ENCODE measurements at regions not wholly inside any gene's neighbourhood (a gene's known extent, or its start where the extent isn't known, plus 50 kb on each side); places are given as distances from the start of the nearest gene placed in this dataset.

DNA sequence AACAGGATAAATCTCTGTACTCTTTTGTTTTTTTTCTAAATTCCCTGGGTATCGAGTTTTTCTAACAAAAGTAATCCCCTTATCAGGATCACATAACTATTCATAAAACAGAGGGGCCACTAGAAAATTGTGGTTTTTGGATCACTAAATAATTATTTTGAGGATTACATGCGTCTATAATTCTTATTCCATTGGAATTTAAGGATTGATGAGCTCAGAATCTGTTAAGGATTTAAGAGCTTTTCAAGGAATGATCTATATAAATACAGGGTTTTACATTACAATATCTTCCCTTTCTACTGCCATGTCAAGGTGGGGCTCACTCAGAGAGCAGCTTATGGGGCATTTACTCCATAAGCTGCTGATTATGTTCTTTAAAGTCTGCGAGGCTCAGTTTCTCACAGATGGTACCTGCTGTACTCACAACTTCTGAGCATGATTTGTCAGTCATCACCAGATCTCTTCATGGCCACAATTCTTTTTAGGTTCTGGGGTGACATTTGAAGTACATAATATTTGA, 449.8 kb downstream of the PCDH17 start:
- no peaks in the 10 kb centered on the region for H3K27me3 Mint-ChIP-seq
- DNase-seq, result no peak
- ChIA-PET POLR2A (no interaction called here), CTCF (no interaction called here)
- H3K36me3 Mint-ChIP-seq, result no peaks in the 10 kb centered on the region
- H3K4me3 Mint-ChIP-seq, result no peak overlapping the region
- no peaks in the 10 kb centered on the region for H3K4me1 Mint-ChIP-seq (ENCODE audit: low read depth)
- no peak overlapping the region for H3K27ac Mint-ChIP-seq
- intact Hi-C loops (cut with micrococcal nuclease), result no loop called here
- H3K9me3 Mint-ChIP-seq, result peaks cover 2% of the 10 kb centered on the region

GRCh38 chr13:58083064-58083463, 451.5 kb downstream of the PCDH17 start:
- Mint-ChIP-seq H3K9me3 (peaks cover 2% of the 10 kb centered on the region), H3K4me1 (ENCODE audit: low read depth) (no peaks in the 10 kb centered on the region), H3K36me3 (no peaks in the 10 kb centered on the region), H3K4me3 (no peak overlapping the region), H3K27ac (no peak overlapping the region), H3K27me3 (no peaks in the 10 kb centered on the region)
- CTCF ChIA-PET, result no interaction called here
- no peak for DNase-seq
- intact Hi-C loops (cut with micrococcal nuclease), result no loop called here
- POLR2A ChIA-PET, result no interaction called here

- CTCF ChIA-PET, result no interaction called here
- no peaks in the 10 kb centered on the region for H3K27me3 Mint-ChIP-seq
- intact Hi-C loops (cut with micrococcal nuclease), result no loop called here
- no peak overlapping the region for H3K27ac Mint-ChIP-seq
- no peak for DNase-seq
- H3K36me3 Mint-ChIP-seq, result no peaks in the 10 kb centered on the region
- POLR2A ChIA-PET, result no interaction called here
- peaks cover 2% of the 10 kb centered on the region for H3K9me3 Mint-ChIP-seq
- no peaks in the 10 kb centered on the region for H3K4me1 Mint-ChIP-seq (ENCODE audit: low read depth)
- H3K4me3 Mint-ChIP-seq, result no peak overlapping the region
Observed at GRCh38 chr13:58085274-58085673, 453.7 kb downstream of the PCDH17 start.

- H3K27ac Mint-ChIP-seq, result no peak overlapping the region
- no peak for DNase-seq
- H3K36me3 Mint-ChIP-seq, result no peaks in the 10 kb centered on the region
- H3K4me1 Mint-ChIP-seq (ENCODE audit: low read depth), result no peaks in the 10 kb centered on the region
- ChIA-PET CTCF (no interaction called here), POLR2A (no interaction called here)
- no peak overlapping the region for H3K4me3 Mint-ChIP-seq
- H3K9me3 Mint-ChIP-seq, result peaks cover 4% of the 10 kb centered on the region
- intact Hi-C loops (cut with micrococcal nuclease), result no loop called here
- H3K27me3 Mint-ChIP-seq, result no peaks in the 10 kb centered on the region
Observed at GRCh38 chr13:58085819-58086218, 454.3 kb downstream of the PCDH17 start.

- CTCF ChIA-PET, result no interaction called here
- no peak overlapping the region for H3K27ac Mint-ChIP-seq
- H3K27me3 Mint-ChIP-seq, result no peaks in the 10 kb centered on the region
- peaks cover 5% of the 10 kb centered on the region for H3K9me3 Mint-ChIP-seq
- intact Hi-C loops (cut with micrococcal nuclease), result no loop called here
- DNase-seq, result no peak
- no peak overlapping the region for H3K4me3 Mint-ChIP-seq
- H3K4me1 Mint-ChIP-seq (ENCODE audit: low read depth), result no peaks in the 10 kb centered on the region
- no peaks in the 10 kb centered on the region for H3K36me3 Mint-ChIP-seq
- POLR2A ChIA-PET, result no interaction called here
Observed at GRCh38 chr13:58087566-58087965, 456.0 kb downstream of the PCDH17 start.

DNA sequence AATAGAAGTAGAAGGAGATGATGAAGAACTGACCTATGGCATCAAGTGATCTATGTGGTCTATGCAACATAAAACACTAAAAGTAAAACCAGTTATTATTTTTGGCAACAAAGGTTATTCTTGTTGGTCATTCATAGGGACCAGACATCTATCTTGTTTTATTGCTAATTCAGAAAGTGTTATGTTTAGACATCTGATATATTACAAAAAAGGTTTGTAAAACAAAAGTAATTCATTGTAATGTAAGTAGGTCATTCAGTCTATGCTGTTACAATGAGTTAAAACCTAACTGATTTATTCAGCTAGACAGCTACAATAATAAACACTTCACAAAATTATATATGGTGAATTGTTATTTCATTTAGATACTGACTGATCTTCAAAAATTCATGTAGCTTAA, 461.9 kb downstream of the PCDH17 start:
- no peaks in the 10 kb centered on the region for H3K27me3 Mint-ChIP-seq
- H3K27ac Mint-ChIP-seq, result no peak overlapping the region
- DNase-seq, result no peak
- intact Hi-C loops (cut with micrococcal nuclease), result no loop called here
- H3K4me1 Mint-ChIP-seq (ENCODE audit: low read depth), result no peaks in the 10 kb centered on the region
- H3K4me3 Mint-ChIP-seq, result no peak overlapping the region
- POLR2A ChIA-PET, result no interaction called here
- H3K36me3 Mint-ChIP-seq, result no peaks in the 10 kb centered on the region
- CTCF ChIA-PET, result no interaction called here
- H3K9me3 Mint-ChIP-seq, result peaks cover 12% of the 10 kb centered on the region

GRCh38 chr13:58097831-58098230, 466.3 kb downstream of the PCDH17 start:
- H3K4me1 Mint-ChIP-seq (ENCODE audit: low read depth), result no peaks in the 10 kb centered on the region
- H3K9me3 Mint-ChIP-seq, result peaks cover 11% of the 10 kb centered on the region
- ChIA-PET CTCF (interaction anchor here (1.2 kb wide), 1 partner anchor 297 kb away, joined by 3 read pairs; no protein-coding TSS in a partner anchor), POLR2A (no interaction called here)
- H3K27ac Mint-ChIP-seq, result no peak overlapping the region
- intact Hi-C loops (cut with micrococcal nuclease), result no loop called here
- H3K4me3 Mint-ChIP-seq, result no peak overlapping the region
- H3K36me3 Mint-ChIP-seq, result no peaks in the 10 kb centered on the region
- H3K27me3 Mint-ChIP-seq, result no peaks in the 10 kb centered on the region
- DNase-seq, result no peak

DNA sequence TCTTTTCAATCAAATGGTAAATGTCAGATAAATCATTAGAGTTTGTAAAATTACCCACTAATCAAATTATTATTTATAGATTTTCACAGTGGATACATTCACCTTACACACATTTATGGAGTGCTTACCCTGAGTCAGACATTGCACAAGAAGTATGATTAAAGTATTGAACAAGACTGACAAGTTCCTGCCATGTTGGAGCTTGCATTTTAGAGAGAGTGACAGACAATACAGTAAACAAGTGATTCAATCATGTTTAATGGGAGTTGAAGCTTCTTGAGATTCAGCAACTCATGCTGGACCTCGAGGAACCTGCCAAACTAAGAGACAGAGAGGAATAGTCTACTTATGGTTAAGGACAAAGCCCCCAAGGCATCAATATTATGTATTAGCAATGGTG, 487.8 kb downstream of the PCDH17 start:
- POLR2A ChIA-PET, result no interaction called here
- Mint-ChIP-seq H3K4me3 (no peak overlapping the region), H3K9me3 (peaks cover 4% of the 10 kb centered on the region), H3K27ac (no peak overlapping the region), H3K27me3 (no peaks in the 10 kb centered on the region), H3K4me1 (ENCODE audit: low read depth) (no peaks in the 10 kb centered on the region), H3K36me3 (no peaks in the 10 kb centered on the region)
- intact Hi-C loops (cut with micrococcal nuclease), result no loop called here
- CTCF ChIA-PET, result no interaction called here
- no peak for DNase-seq

- intact Hi-C loops (cut with micrococcal nuclease), result no loop called here
- Mint-ChIP-seq H3K4me3 (no peak overlapping the region), H3K27ac (no peak overlapping the region), H3K4me1 (ENCODE audit: low read depth) (no peaks in the 10 kb centered on the region), H3K36me3 (no peaks in the 10 kb centered on the region), H3K27me3 (no peaks in the 10 kb centered on the region), H3K9me3 (peaks cover 4% of the 10 kb centered on the region)
- DNase-seq, result no peak
- ChIA-PET CTCF (no interaction called here), POLR2A (no interaction called here)
Observed at GRCh38 chr13:58119804-58120203, 488.3 kb downstream of the PCDH17 start.

DNA sequence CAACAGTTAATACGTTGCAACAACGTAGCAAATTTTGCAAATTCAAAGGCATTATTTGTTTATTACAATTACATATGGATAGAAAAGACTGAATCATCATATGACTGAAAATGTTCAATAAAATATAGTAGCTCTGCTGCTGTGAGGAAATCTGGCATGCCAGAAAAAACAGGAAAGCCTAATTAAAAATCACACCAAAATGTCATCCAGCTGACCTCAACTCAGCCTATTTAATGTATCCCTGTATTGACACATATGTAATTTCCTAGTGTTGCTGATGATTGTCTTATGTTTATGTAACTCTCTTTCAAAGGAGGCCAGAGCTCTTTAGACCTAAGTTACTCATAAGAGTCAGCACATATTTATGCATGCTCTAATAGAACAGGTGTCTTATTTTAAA, 495.0 kb downstream of the PCDH17 start:
- Mint-ChIP-seq H3K9me3 (peaks cover 21% of the 10 kb centered on the region), H3K36me3 (no peaks in the 10 kb centered on the region), H3K27ac (no peak overlapping the region), H3K4me1 (ENCODE audit: low read depth) (no peaks in the 10 kb centered on the region), H3K4me3 (no peak overlapping the region), H3K27me3 (no peaks in the 10 kb centered on the region)
- POLR2A ChIA-PET, result no interaction called here
- intact Hi-C loops (cut with micrococcal nuclease), result no loop called here
- CTCF ChIA-PET, result no interaction called here
- DNase-seq, result no peak

- Mint-ChIP-seq H3K27ac (no peak overlapping the region), H3K27me3 (no peaks in the 10 kb centered on the region), H3K9me3 (peaks cover 27% of the 10 kb centered on the region), H3K4me1 (ENCODE audit: low read depth) (no peaks in the 10 kb centered on the region), H3K4me3 (no peak overlapping the region), H3K36me3 (no peaks in the 10 kb centered on the region)
- ChIA-PET POLR2A (no interaction called here), CTCF (no interaction called here)
- intact Hi-C loops (cut with micrococcal nuclease), result no loop called here
- DNase-seq, result no peak
Observed at GRCh38 chr13:58134012-58134411, 502.5 kb downstream of the PCDH17 start.

- CTCF ChIA-PET, result no interaction called here
- Mint-ChIP-seq H3K9me3 (peaks cover 24% of the 10 kb centered on the region), H3K36me3 (no peaks in the 10 kb centered on the region)
Observed at GRCh38 chr13:58134525-58134924, 503.0 kb downstream of the PCDH17 start.

GRCh38 chr13:58142952-58143351, 511.4 kb downstream of the PCDH17 start:
- Mint-ChIP-seq H3K36me3 (no peaks in the 10 kb centered on the region), H3K27me3 (no peaks in the 10 kb centered on the region), H3K4me1 (ENCODE audit: low read depth) (no peaks in the 10 kb centered on the region), H3K27ac (no peak overlapping the region), H3K4me3 (no peak overlapping the region), H3K9me3 (peaks cover 27% of the 10 kb centered on the region)
- CTCF ChIA-PET, result no interaction called here
- intact Hi-C loops (cut with micrococcal nuclease), result no loop called here
- POLR2A ChIA-PET, result no interaction called here
- no peak for DNase-seq

More at GRCh38 chr13:58134525-58134924, 503.0 kb downstream of the PCDH17 start:
- Mint-ChIP-seq H3K27ac (no peak overlapping the region), H3K4me1 (ENCODE audit: low read depth) (no peaks in the 10 kb centered on the region), H3K27me3 (no peaks in the 10 kb centered on the region), H3K4me3 (no peak overlapping the region)
- intact Hi-C loops (cut with micrococcal nuclease), result no loop called here
- no peak for DNase-seq
- POLR2A ChIA-PET, result no interaction called here

DNA sequence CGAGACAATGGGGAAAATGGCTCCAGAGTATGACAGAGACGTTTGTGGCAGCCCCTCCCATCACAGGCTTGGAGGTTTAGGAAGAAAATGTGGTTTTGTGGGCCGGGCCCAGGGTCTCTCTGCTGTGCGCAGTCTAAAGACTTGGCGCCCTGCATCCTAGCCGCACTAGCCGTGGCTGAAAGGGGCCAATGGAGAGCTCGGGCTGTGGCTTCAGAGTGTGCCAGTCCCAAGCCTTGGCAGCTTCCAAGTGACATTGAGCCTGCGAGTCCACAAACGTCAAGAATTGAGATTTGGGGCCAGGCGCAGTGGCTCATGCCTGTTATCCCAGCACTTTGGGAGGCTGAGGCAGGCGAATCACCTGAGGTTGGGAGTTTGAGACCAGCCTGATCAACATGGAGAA, 513.1 kb downstream of the PCDH17 start:
- peaks cover 25% of the 10 kb centered on the region for H3K9me3 Mint-ChIP-seq
- no peak overlapping the region for H3K4me3 Mint-ChIP-seq
- H3K4me1 Mint-ChIP-seq (ENCODE audit: low read depth), result no peaks in the 10 kb centered on the region
- intact Hi-C loops (cut with micrococcal nuclease), result no loop called here
- H3K36me3 Mint-ChIP-seq, result no peaks in the 10 kb centered on the region
- ChIA-PET POLR2A (no interaction called here), CTCF (no interaction called here)
- no peak for DNase-seq
- no peaks in the 10 kb centered on the region for H3K27me3 Mint-ChIP-seq
- H3K27ac Mint-ChIP-seq, result no peak overlapping the region
